HCT116 (cell line): ENCODE measurements at regions not wholly inside any gene's neighbourhood (a gene's known extent, or its start where the extent isn't known, plus 50 kb on each side); places are given as distances from the start of the nearest gene placed in this dataset.
A peak's percentile ranks its signal among the peaks of the same experiment; 100 is the strongest.

Experiments used
- ATAC-seq: fragments of 200-7000 bp; cut with Tn5 transposase; 2 replicates; pipeline ENCODE4 v1.9.1; 2020; ENCODE audit warnings: mild to moderate bottlenecking, moderate library complexity
- BruUV-seq: library from RNA; stranded (reverse); fragments of 400-500 nt; replicated peaks from 2 replicates; lab custom pipeline; 2021; lab: Mats Ljungman, UMichigan
- CTCF ChIA-PET: fragments of 300-600 bp; sonication (Branson Sonifier 250); formaldehyde crosslinking; loops from one replicate; lab custom pipeline; 2021; ENCODE audit warnings: antibody characterized with exemption; lab: Charles Lee
- POLR2A ChIA-PET: fragments of 300-600, 350-600 bp; sonication (Branson Sonifier 250); formaldehyde crosslinking; loops from one replicate; lab custom pipeline; 2021; ENCODE audit warnings: antibody characterized with exemption; lab: Charles Lee
- RAD21 ChIA-PET, 2 experiments: fragments of 300-600 bp; sonication (Branson Sonifier 250); formaldehyde crosslinking; loops; one replicate each; lab custom pipeline; 2023; ENCODE audit warnings: low total read pairs in 2 of 2; ENCODE audit not compliant: uncharacterized antibody in 2 of 2, unreplicated experiment in 2 of 2, low non-redundant PET in 1 of 2; lab: Charles Lee
- DNase-seq: peaks from one replicate; pipeline ENCODE4 v3.0.0-alpha.2; 2010; ENCODE audit warnings: low read depth, low spot score
- H2AFZ ChIP-seq: fragments of 200-600 bp; shearing (Covaris generic), sonication (generic); 2 replicates; pipeline ENCODE4 v1.6.1; 2017; ENCODE audit warnings: low read depth, mixed run types, mixed read lengths, antibody characterized with exemption, low read length; ENCODE audit not compliant: poor library complexity, severe bottlenecking
- H3K27ac ChIP-seq: 2 replicates; pipeline ENCODE4 v1.5.1; 2012; ENCODE audit warnings: low read depth, low read length
- H3K27me3 ChIP-seq: fragments of 200-600 bp; sonication (generic); 2 replicates; pipeline ENCODE4 v1.6.1; 2016; ENCODE audit warnings: mixed run types, low read length, mixed read lengths; ENCODE audit not compliant: insufficient read depth
- H3K36me3 ChIP-seq, 2 experiments: fragments of 200-500 bp in 1 of 2; fragments of 200-600 bp in 1 of 2; sonication (Bioruptor generic) in 1 of 2; sonication (generic) in 1 of 2; 2 replicates each; pipeline versions ENCODE4 v1.5.1 to v1.6.1; 2014 to 2016; ENCODE audit warnings: low read length in 2 of 2, inconsistent platforms in 1 of 2, mixed read lengths in 1 of 2, mixed run types in 1 of 2; ENCODE audit not compliant: insufficient read depth in 2 of 2, control insufficient read depth in 1 of 2
- H3K4me1 ChIP-seq, 2 experiments: fragments of 200-600 bp in 1 of 2; sonication (generic) in 1 of 2; 2 replicates each; pipeline versions ENCODE4 v1.5.1 to v1.6.1; 2012 to 2017; ENCODE audit warnings: low read length in 2 of 2, inconsistent platforms in 1 of 2, mild to moderate bottlenecking in 1 of 2, mixed read lengths in 1 of 2, mixed run types in 1 of 2, moderate library complexity in 1 of 2; ENCODE audit not compliant: insufficient read depth in 2 of 2, control insufficient read depth in 1 of 2
- H3K4me2 ChIP-seq: fragments of 200-600 bp; sonication (generic); 2 replicates; pipeline ENCODE4 v1.6.1; 2017; ENCODE audit warnings: mixed run types, low read length, mixed read lengths
- H3K4me3 ChIP-seq, 2 experiments: fragments of 200-600 bp in 1 of 2; sonication (generic) in 1 of 2; replicated peaks in 1 of 2; 2 replicates each; pipeline ENCODE4 v1.5.1; 2011 to 2016; ENCODE audit warnings: low read length in 2 of 2, control low read depth in 1 of 2, low read depth in 1 of 2, mild to moderate bottlenecking in 1 of 2, mixed read lengths in 1 of 2, mixed run types in 1 of 2
- H3K79me2 ChIP-seq: fragments of 200-600 bp; sonication (generic); 2 replicates; pipeline ENCODE4 v1.6.1; 2017; ENCODE audit warnings: mild to moderate bottlenecking, mixed run types, low read length, moderate library complexity, mixed read lengths; ENCODE audit not compliant: insufficient read depth
- H3K9ac ChIP-seq: fragments of 200-600 bp; sonication (generic); 2 replicates; pipeline ENCODE4 v1.6.1; 2016; ENCODE audit warnings: low read length, mixed read lengths
- H3K9me2 ChIP-seq: fragments of 200-600 bp; sonication (generic), shearing (Covaris generic); 2 replicates; pipeline ENCODE4 v1.6.1; 2017; ENCODE audit warnings: mixed run types, mild to moderate bottlenecking, moderate library complexity; ENCODE audit not compliant: insufficient read depth
- H3K9me3 ChIP-seq, 2 experiments: fragments of 200-500 bp in 1 of 2; fragments of 200-600 bp in 1 of 2; sonication (Bioruptor generic) in 1 of 2; sonication (generic) in 1 of 2; 2 replicates each; pipeline ENCODE4 v1.6.1; 2014 to 2017; ENCODE audit warnings: low read length in 2 of 2, mixed read lengths in 2 of 2, inconsistent platforms in 1 of 2, low read depth in 1 of 2, mild to moderate bottlenecking in 1 of 2, mixed run types in 1 of 2, moderate library complexity in 1 of 2; ENCODE audit not compliant: control insufficient read depth in 1 of 2, insufficient read depth in 1 of 2
- H4K20me1 ChIP-seq: fragments of 200-600 bp; sonication (generic), shearing (Covaris generic); 2 replicates; pipeline ENCODE4 v1.6.1; 2017; ENCODE audit warnings: mixed run types, mild to moderate bottlenecking, moderate library complexity; ENCODE audit not compliant: insufficient read depth
- CBX3 ChIP-seq: IDR thresholded peaks from 2 replicates; pipeline ENCODE4 v1.6.1; 2012; ENCODE audit warnings: low read depth
- CEBPB ChIP-seq: IDR thresholded peaks from 2 replicates; pipeline ENCODE4 v1.6.1; 2012; ENCODE audit warnings: low read depth
- EZH2 ChIP-seq: fragments of 200-600 bp; sonication (generic); IDR thresholded peaks from 2 replicates; pipeline ENCODE4 v1.6.1; 2017; ENCODE audit warnings: antibody characterized with exemption, mixed run types
- EZH2phosphoT487 ChIP-seq: fragments of 200-600 bp; IDR thresholded peaks from 2 replicates; pipeline ENCODE4 v1.6.1; 2018; ENCODE audit warnings: antibody characterized with exemption, borderline replicate concordance
- FOSL1 ChIP-seq: IDR thresholded peaks from 2 replicates; pipeline ENCODE4 v1.6.1; 2012; ENCODE audit warnings: low read depth
- MAX ChIP-seq: IDR thresholded peaks from 2 replicates; pipeline ENCODE4 v1.6.1; 2012
- POLR2A ChIP-seq: IDR thresholded peaks from 2 replicates; pipeline ENCODE4 v1.7.0; 2011; ENCODE audit warnings: borderline replicate concordance; ENCODE audit not compliant: insufficient read depth, insufficient read length; ENCODE audit errors: extremely low read depth
- RAD21 ChIP-seq: IDR thresholded peaks from 2 replicates; pipeline ENCODE4 v1.6.1; 2012; ENCODE audit warnings: low read depth, mild to moderate bottlenecking
- TCF7L2 ChIP-seq: IDR thresholded peaks from 2 replicates; pipeline ENCODE4 v1.7.0; 2011; ENCODE audit warnings: borderline replicate concordance, inconsistent platforms; ENCODE audit not compliant: insufficient read depth, insufficient read length; ENCODE audit errors: extremely low read depth
- YY1 ChIP-seq: IDR thresholded peaks from 2 replicates; pipeline ENCODE4 v1.6.1; 2011; ENCODE audit warnings: low read length, low read depth, moderate library complexity, mild to moderate bottlenecking; ENCODE audit not compliant: insufficient replicate concordance; ENCODE audit errors: extremely low read depth
- ZFX ChIP-seq: fragments of 450-650 bp; IDR thresholded peaks from 2 replicates; pipeline ENCODE4 v1.6.1; 2017
- intact Hi-C: fragments of 100-400 bp; cut with micrococcal nuclease; formaldehyde crosslinking; loops from 2 replicates; pipeline ENCODE4 v1.10.0; 2022
- TF ChIP-seq, protein P1 (sequence below): IDR thresholded peaks from 2 replicates; pipeline ENCODE4 v1.6.1; 2011; ENCODE audit warnings: mild to moderate bottlenecking, low read length, moderate library complexity; ENCODE audit not compliant: insufficient replicate concordance; ENCODE audit errors: extremely low read depth

DNA sequence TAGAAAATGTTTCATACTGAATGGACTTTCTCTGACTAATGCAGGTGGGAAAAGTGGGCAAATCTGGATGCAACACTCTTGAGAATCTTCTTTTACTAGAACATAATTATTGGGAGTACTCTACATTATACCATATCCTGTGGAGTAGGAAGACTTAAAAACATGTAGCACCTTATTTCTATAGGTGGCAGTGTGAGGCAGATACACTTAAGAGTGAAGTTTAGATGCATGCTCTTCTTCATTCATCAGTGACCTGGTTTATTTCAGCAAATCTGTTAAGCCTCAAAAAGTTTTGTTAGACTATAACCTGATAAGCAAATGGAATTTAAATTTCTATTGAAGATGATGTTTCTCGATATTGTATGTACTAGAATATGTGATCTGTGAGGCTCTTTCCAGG lies 1087.1 kb upstream of the LRRN3 start:
- no peak for TF ChIP-seq FOSL1
- TF ChIP-seq CBX3 = no peak
- TF ChIP-seq MAX = no peak
- no peak for TF ChIP-seq EZH2phosphoT487
- no peak for TF ChIP-seq CEBPB
- no peak for TF ChIP-seq YY1
- no peak for TF ChIP-seq ZFX
- no peak for TF ChIP-seq EZH2
- TF ChIP-seq, protein P1, sequence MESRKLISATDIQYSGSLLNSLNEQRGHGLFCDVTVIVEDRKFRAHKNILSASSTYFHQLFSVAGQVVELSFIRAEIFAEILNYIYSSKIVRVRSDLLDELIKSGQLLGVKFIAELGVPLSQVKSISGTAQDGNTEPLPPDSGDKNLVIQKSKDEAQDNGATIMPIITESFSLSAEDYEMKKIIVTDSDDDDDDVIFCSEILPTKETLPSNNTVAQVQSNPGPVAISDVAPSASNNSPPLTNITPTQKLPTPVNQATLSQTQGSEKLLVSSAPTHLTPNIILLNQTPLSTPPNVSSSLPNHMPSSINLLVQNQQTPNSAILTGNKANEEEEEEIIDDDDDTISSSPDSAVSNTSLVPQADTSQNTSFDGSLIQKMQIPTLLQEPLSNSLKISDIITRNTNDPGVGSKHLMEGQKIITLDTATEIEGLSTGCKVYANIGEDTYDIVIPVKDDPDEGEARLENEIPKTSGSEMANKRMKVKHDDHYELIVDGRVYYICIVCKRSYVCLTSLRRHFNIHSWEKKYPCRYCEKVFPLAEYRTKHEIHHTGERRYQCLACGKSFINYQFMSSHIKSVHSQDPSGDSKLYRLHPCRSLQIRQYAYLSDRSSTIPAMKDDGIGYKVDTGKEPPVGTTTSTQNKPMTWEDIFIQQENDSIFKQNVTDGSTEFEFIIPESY = no peak
- TF ChIP-seq TCF7L2 = no peak
- TF ChIP-seq RAD21 = no peak
- TF ChIP-seq POLR2A = no peak
- intact Hi-C loops = no loop called here
- no peak overlapping the region for H3K27ac ChIP-seq
- ATAC-seq (peak; percentile 58; the same call in 1 of the 2 replicates), DNase-seq (no peak)
- H2AFZ ChIP-seq = no peak overlapping the region
- H3K9me2 ChIP-seq = no peaks in the 10 kb centered on the region
- no peaks in the 10 kb centered on the region for H3K9me3 ChIP-seq
- ChIA-PET CTCF (no interaction called here), POLR2A (no interaction called here), RAD21 (no interaction called here)
- no peak overlapping the region for H3K9ac ChIP-seq
- H3K27me3 ChIP-seq = no peaks in the 10 kb centered on the region
- no TSS peak for BruUV-seq
- H3K4me2 ChIP-seq = no peak overlapping the region
- no peaks in the 10 kb centered on the region for H3K36me3 ChIP-seq
- H3K4me1 ChIP-seq = no peaks in the 10 kb centered on the region
- no peak overlapping the region for H3K4me3 ChIP-seq
- no peaks in the 10 kb centered on the region for H4K20me1 ChIP-seq
- H3K79me2 ChIP-seq = no peaks in the 10 kb centered on the region
